LNCaP clone FGC (cell line): ENCODE measurements at regions not wholly inside any gene's neighbourhood (a gene's known extent, or its start where the extent isn't known, plus 50 kb on each side); places are given as distances from the start of the nearest gene placed in this dataset.

Source experiments
- DNase-seq: peaks from one replicate; pipeline ENCODE4 v3.0.0-alpha.2; 2011; ENCODE audit warnings: low read depth
- H3K4me3 ChIP-seq: 2 replicates; pipeline ENCODE4 v1.5.1; 2011; ENCODE audit warnings: mild to moderate bottlenecking, low read depth, low read length, control low read depth
- TF ChIP-seq, protein P1 (sequence below): IDR thresholded peaks from 2 replicates; pipeline ENCODE4 v1.5.1; 2012; ENCODE audit warnings: mild to moderate bottlenecking; ENCODE audit not compliant: control insufficient read depth, insufficient read depth; ENCODE audit errors: extremely low read depth

DNA sequence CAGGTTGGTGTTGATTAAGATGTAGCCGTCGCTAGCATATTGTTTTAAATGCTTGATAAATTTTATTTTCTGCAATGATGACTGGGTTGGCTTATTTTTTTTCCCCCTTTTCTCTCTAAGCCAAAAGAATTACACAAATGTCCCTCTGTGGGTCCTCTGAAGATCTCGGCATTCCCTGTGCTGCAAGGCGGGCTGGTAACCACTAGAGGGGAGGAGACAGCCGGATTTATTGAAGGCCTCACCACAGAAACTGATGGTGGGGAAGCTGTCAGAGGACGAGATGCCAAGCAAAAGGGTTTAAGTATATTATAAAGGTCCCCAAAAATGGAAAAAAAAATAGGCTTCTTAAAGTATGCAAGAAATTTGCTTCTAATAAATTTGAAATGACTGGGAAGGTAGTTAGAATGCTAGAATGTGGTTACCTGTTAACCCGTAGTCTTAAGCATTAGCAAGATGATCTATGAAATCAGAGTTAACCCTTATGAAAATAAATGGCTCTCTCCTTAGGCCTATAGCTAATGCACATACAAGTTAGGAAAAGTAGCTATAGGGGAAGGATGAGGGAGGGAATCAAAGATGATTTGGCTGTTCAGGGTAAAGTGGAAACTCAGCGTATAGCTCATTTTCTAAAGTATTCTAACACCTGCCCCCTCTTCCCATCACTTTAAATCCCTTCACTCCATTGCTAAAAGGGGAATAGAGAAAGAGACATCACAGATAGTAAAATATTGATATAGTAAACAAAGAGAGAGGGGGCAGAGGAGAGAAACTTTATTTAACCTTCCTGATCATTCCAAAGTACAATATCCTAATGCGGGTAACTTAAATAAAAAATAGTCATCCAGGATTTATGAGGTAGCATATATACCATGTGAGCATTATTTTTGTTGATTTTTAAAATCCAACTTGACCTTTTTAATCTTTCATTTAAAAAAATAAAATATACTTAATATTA is 894.5 kb upstream of the POU3F3 start:
- no peak overlapping the region for H3K4me3 ChIP-seq
- TF ChIP-seq, protein P1, sequence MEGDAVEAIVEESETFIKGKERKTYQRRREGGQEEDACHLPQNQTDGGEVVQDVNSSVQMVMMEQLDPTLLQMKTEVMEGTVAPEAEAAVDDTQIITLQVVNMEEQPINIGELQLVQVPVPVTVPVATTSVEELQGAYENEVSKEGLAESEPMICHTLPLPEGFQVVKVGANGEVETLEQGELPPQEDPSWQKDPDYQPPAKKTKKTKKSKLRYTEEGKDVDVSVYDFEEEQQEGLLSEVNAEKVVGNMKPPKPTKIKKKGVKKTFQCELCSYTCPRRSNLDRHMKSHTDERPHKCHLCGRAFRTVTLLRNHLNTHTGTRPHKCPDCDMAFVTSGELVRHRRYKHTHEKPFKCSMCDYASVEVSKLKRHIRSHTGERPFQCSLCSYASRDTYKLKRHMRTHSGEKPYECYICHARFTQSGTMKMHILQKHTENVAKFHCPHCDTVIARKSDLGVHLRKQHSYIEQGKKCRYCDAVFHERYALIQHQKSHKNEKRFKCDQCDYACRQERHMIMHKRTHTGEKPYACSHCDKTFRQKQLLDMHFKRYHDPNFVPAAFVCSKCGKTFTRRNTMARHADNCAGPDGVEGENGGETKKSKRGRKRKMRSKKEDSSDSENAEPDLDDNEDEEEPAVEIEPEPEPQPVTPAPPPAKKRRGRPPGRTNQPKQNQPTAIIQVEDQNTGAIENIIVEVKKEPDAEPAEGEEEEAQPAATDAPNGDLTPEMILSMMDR = peak; percentile 73
- no peak for DNase-seq

GRCh38 chr2:103960129-103960513 is 893.8 kb upstream of the POU3F3 start:
- TF ChIP-seq, protein P1 = no peak
- no peak for DNase-seq
- no peak overlapping the region for H3K4me3 ChIP-seq

DNA sequence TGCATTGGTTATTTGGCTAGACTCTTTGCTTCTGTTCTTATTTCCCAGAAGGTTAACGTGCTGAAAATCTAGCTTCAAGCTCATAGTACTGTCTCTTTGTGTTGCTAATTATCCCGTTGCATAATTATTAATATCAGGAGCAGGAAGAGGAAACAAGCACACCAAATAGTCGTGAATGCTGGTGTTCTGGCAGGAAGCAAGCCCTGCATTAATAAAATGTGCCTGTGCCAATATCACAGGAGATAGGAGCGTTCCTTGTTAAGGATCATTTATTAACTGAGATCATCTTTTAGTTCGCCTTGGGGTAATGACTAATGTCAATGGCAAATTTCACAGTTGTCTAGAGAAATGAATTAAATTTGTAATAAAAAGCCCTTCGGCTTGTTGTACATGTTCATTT is 893.0 kb upstream of the POU3F3 start:
- TF ChIP-seq, protein P1 = no peak
- no peak overlapping the region for H3K4me3 ChIP-seq
- no peak for DNase-seq

DNA sequence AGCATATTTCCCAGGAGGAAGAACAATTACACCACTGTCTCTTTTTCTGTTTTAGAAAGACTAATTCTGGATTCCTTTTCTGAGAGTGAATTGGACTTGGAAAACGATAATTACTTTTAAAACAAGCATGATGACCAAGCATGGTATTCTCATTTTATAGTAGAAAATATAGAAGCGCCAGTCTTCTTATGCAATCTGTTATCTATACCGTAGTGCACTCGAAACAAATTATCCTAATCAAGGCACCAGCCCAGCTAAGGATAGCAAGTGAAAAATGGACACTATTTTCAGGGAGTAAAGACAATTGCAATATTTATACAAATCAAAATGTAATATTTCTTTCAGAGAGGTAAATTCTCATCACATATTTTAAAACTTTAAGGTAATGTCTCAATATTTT is 892.1 kb upstream of the POU3F3 start:
- DNase-seq = no peak
- TF ChIP-seq, protein P1 = no peak
- no peak overlapping the region for H3K4me3 ChIP-seq

- no peak for DNase-seq
- no peak overlapping the region for H3K4me3 ChIP-seq
- TF ChIP-seq, protein P1 = no peak
Measured at GRCh38 chr2:103962670-103963069, 891.2 kb upstream of the POU3F3 start.

DNA sequence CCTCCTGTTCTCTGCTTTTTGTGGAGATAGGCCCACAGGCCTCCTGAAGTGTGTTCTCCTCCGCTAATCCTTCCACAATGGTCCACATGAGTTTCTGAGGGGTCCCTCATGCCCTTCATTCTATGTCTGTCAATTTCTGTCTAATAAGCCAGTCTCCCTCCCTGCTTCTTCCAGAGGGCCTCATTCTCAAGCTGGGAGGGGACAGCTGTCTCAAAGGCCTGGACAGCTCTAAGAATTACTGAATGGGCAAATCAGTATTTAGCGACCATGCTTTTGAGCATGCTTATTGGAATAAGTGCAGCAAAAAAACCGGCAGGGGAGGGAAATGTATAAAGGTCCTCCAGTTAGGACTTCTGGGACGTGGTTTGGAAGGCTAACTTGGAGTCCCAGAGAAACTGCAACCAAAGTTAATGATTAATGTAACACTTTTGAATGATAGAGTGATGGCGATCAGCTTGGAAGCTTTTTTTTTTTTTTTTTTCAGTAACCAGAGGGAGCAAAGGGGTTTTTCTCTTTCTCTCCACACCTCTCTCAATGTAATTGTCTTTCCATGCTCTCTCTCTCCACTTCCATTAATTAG is 890.7 kb upstream of the POU3F3 start:
- TF ChIP-seq, protein P1 = no peak
- H3K4me3 ChIP-seq = no peak overlapping the region
- DNase-seq = no peak
